OCI-LY1 (cell line): ENCODE measurements at regions not wholly inside any gene's neighbourhood (a gene's known extent, or its start where the extent isn't known, plus 50 kb on each side); places are given as distances from the start of the nearest gene placed in this dataset.
"Not testable (repeated sequence)": the region's sequence is repeated elsewhere in the genome, so short reads cannot be mapped to it uniquely, and the experiment has no call there.

ENCODE experiments used
- EZH2 ChIP-seq: fragments of 200-600 bp; sonication (generic), shearing (Covaris generic); IDR thresholded peaks from 2 replicates; pipeline ENCODE4 v1.8.0; 2017; ENCODE audit warnings: borderline replicate concordance, mixed run types, mild to moderate bottlenecking, antibody characterized with exemption, low read length, moderate library complexity, mixed read lengths
- TF ChIP-seq, protein P1 (sequence below): fragments of 200-600 bp; sonication (generic), shearing (Covaris generic); IDR thresholded peaks from 2 replicates; pipeline ENCODE4 v1.5.1; 2017; ENCODE audit warnings: mild to moderate bottlenecking, antibody characterized with exemption, low read length, moderate library complexity, mixed read lengths

DNA sequence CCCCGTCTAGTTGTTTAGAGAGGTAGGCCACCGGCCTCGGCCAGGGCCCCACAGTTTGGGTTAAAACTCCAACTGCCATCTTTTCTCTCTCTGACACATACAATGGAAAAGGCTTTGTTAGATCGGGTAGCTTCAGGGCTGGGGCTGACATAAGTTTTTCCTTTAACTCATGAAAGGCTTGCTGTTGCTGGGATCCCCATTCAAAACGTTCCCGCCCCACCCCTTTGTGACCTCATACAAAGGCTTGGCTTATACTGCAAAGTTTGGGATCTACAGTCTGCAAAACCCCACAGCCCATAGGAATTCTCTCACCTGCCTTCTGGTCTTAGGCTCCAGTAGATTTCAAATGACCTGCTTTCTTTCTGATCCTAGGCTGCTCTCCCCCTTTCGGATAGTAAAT, 154.1 kb downstream of the UNC93B1 start:
- TF ChIP-seq, protein P1, sequence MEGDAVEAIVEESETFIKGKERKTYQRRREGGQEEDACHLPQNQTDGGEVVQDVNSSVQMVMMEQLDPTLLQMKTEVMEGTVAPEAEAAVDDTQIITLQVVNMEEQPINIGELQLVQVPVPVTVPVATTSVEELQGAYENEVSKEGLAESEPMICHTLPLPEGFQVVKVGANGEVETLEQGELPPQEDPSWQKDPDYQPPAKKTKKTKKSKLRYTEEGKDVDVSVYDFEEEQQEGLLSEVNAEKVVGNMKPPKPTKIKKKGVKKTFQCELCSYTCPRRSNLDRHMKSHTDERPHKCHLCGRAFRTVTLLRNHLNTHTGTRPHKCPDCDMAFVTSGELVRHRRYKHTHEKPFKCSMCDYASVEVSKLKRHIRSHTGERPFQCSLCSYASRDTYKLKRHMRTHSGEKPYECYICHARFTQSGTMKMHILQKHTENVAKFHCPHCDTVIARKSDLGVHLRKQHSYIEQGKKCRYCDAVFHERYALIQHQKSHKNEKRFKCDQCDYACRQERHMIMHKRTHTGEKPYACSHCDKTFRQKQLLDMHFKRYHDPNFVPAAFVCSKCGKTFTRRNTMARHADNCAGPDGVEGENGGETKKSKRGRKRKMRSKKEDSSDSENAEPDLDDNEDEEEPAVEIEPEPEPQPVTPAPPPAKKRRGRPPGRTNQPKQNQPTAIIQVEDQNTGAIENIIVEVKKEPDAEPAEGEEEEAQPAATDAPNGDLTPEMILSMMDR, result not testable (repeated sequence)
- not testable (repeated sequence) for TF ChIP-seq EZH2
